ENCODE measurements at regions not wholly inside any gene's neighbourhood (a gene's known extent, or its start where the extent isn't known, plus 50 kb on each side); places are given as distances from the start of the nearest gene placed in this dataset.

GRCh38 chr10:109287858-109288257 lies 635.5 kb downstream of the XPNPEP1 start:
- TF ChIP-seq EZH2phosphoT487 (conservative IDR thresholded peaks at IDR 0.05; ENCODE audit: low read length) (no peak), CTCF (IDR thresholded peaks at IDR 0.05; ENCODE audit: insufficient read depth, low read length, poor library complexity, severe bottlenecking) (no peak)
